ENCODE measurements at regions not wholly inside any gene's neighbourhood (a gene's known extent, or its start where the extent isn't known, plus 50 kb on each side); places are given as distances from the start of the nearest gene placed in this dataset.
"Not testable (repeated sequence)": the region's sequence is repeated elsewhere in the genome, so short reads cannot be mapped to it uniquely, and the experiment has no call there.

DNA sequence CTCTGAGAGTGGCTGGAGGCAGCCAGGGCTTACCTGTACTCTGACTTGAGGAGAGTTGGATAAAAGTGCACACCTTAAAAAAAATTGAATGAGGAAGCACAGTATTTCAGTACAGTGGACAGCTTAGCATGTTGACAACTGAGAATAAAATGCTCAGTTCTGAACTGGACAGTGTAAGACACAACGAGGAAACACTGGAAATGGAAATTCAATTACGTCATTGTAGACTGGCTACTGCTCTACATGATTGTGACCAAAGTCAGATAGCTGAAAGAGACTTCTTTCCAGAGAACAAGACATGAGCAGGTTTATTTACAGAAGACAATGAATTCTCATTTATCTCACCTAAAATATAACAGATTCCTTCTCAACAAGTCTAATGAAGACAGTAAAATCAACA is 100.1 kb downstream of the CCDC74A start:
- H4K8ac ChIP-seq (ENCODE audit: extremely low read depth, insufficient read depth, low read length); H3K4me3 ChIP-seq (ENCODE audit: extremely low read depth in 1 of 4, insufficient read depth in 2 of 4, low read depth in 3 of 4, low read length in 4 of 4); H2BK15ac ChIP-seq (ENCODE audit: low read length); H3K9me3 ChIP-seq (ENCODE audit: insufficient read depth in 2 of 2, low read depth in 1 of 2, low read length in 1 of 2); H2AFZ ChIP-seq (ENCODE audit: low read length); H3K4me2 ChIP-seq (ENCODE audit: insufficient read depth in 1 of 2, low read depth in 2 of 2, low read length in 2 of 2); H3K4me1 ChIP-seq (replicated peaks in 1 of 4; ENCODE audit: control insufficient read depth in 3 of 4, insufficient read depth in 4 of 4, low read length in 3 of 4); H3K9ac ChIP-seq (replicated peaks in 1 of 4; ENCODE audit: extremely low read depth in 1 of 4, low read depth in 3 of 4, low read length in 3 of 4); H3K14ac ChIP-seq (ENCODE audit: insufficient read length); FAIRE-seq; H3K23ac ChIP-seq (ENCODE audit: insufficient read length); POLR2A ChIA-PET (ENCODE audit: partially characterized antibody); CTCF ChIA-PET (ENCODE audit: partially characterized antibody); H3K18ac ChIP-seq (ENCODE audit: extremely low read depth, low read length); H4K91ac ChIP-seq (replicated peaks; ENCODE audit: insufficient read length, low read length); H2BK20ac ChIP-seq (ENCODE audit: low read length); H4K5ac ChIP-seq (ENCODE audit: insufficient read length, low read depth, low read length); H3K27ac ChIP-seq (ENCODE audit: low read depth, low read length); H2BK5ac ChIP-seq (ENCODE audit: low read depth, low read length); H2AK5ac ChIP-seq (ENCODE audit: low read depth, low read length); H3K36me3 ChIP-seq (ENCODE audit: control insufficient read depth in 2 of 4, insufficient read depth in 4 of 4, low read length in 3 of 4); H3K23me2 ChIP-seq (ENCODE audit: low read depth, low read length); H3K79me1 ChIP-seq (ENCODE audit: low read depth, low read length); H3K27me3 ChIP-seq (replicated peaks in 1 of 4; ENCODE audit: control insufficient read depth in 3 of 4, extremely low read depth in 1 of 4, insufficient read depth in 3 of 4, low read length in 3 of 4); H3K79me2 ChIP-seq (ENCODE audit: control insufficient read depth in 1 of 2, insufficient read depth in 2 of 2, low read length in 2 of 2); DNase-seq (ENCODE audit: low read depth in 1 of 2, low spot score in 2 of 2); H4K20me1 ChIP-seq (replicated peaks in 1 of 2; ENCODE audit: control insufficient read depth in 1 of 2, insufficient read depth in 2 of 2, low read length in 2 of 2); H2BK120ac ChIP-seq (replicated peaks; ENCODE audit: low read depth, low read length); H2BK12ac ChIP-seq (ENCODE audit: low read depth, low read length); H3K4ac ChIP-seq (replicated peaks; ENCODE audit: insufficient read length, low read depth, low read length); H3K56ac ChIP-seq (replicated peaks; ENCODE audit: insufficient read length, low read depth, low read length): not testable (repeated sequence)
- WGBS, 2 experiments (ENCODE audit: extremely low coverage in 1 of 2, insufficient coverage in 1 of 2, insufficient read length in 1 of 2, insufficient replicate concordance in 2 of 2, low coverage in 1 of 2, low lambda C conversion rate in 2 of 2, missing lambda C conversion rate in 1 of 2), result 76% methylated on average over 2 of the region's 2 CpGs; no CpG with 5 or more reads in 1 of the 2 experiments

DNA sequence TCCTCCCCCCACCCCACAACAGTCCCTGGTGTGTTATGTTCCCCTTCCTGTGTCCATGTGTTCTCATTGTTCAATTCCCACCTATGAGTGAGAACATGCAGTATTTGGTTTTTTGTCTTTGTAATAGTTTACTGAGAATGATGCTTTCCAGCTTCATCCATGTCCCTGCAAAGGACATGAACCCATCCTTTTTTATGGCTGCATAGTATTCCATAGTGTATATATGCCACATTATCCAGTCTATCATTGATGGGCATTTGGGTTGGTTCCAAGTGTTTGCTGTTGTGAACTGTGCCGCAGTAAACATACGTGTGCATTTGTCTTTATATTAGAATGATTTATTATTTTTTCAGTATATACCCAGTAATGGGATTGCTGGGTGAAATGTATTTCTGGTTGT is 104.0 kb downstream of the CCDC74A start:
- H3K56ac ChIP-seq (replicated peaks; ENCODE audit: insufficient read length, low read depth, low read length); H2BK15ac ChIP-seq (ENCODE audit: low read length); H3K27ac ChIP-seq (ENCODE audit: low read depth, low read length); CTCF ChIA-PET (ENCODE audit: partially characterized antibody); H3K4ac ChIP-seq (replicated peaks; ENCODE audit: insufficient read length, low read depth, low read length); H3K79me2 ChIP-seq (ENCODE audit: control insufficient read depth in 1 of 2, insufficient read depth in 2 of 2, low read length in 2 of 2); POLR2A ChIA-PET (ENCODE audit: partially characterized antibody); H3K18ac ChIP-seq (ENCODE audit: extremely low read depth, low read length); H4K91ac ChIP-seq (replicated peaks; ENCODE audit: insufficient read length, low read length); H3K9ac ChIP-seq (replicated peaks in 1 of 4; ENCODE audit: extremely low read depth in 1 of 4, low read depth in 3 of 4, low read length in 3 of 4); H4K8ac ChIP-seq (ENCODE audit: extremely low read depth, insufficient read depth, low read length); H3K14ac ChIP-seq (ENCODE audit: insufficient read length); H2BK20ac ChIP-seq (ENCODE audit: low read length); H2BK12ac ChIP-seq (ENCODE audit: low read depth, low read length); H2BK120ac ChIP-seq (replicated peaks; ENCODE audit: low read depth, low read length); H4K20me1 ChIP-seq (replicated peaks in 1 of 2; ENCODE audit: control insufficient read depth in 1 of 2, insufficient read depth in 2 of 2, low read length in 2 of 2); DNase-seq (ENCODE audit: low read depth in 1 of 2, low spot score in 2 of 2); H3K9me3 ChIP-seq (ENCODE audit: insufficient read depth in 2 of 2, low read depth in 1 of 2, low read length in 1 of 2); H3K4me3 ChIP-seq (ENCODE audit: extremely low read depth in 1 of 4, insufficient read depth in 2 of 4, low read depth in 3 of 4, low read length in 4 of 4); H2AFZ ChIP-seq (ENCODE audit: low read length); FAIRE-seq; H3K4me2 ChIP-seq (ENCODE audit: insufficient read depth in 1 of 2, low read depth in 2 of 2, low read length in 2 of 2); H4K5ac ChIP-seq (ENCODE audit: insufficient read length, low read depth, low read length); H3K4me1 ChIP-seq (replicated peaks in 1 of 4; ENCODE audit: control insufficient read depth in 3 of 4, insufficient read depth in 4 of 4, low read length in 3 of 4); H2AK5ac ChIP-seq (ENCODE audit: low read depth, low read length); H3K23ac ChIP-seq (ENCODE audit: insufficient read length); H2BK5ac ChIP-seq (ENCODE audit: low read depth, low read length); H3K79me1 ChIP-seq (ENCODE audit: low read depth, low read length); H3K36me3 ChIP-seq (ENCODE audit: control insufficient read depth in 2 of 4, insufficient read depth in 4 of 4, low read length in 3 of 4); H3K27me3 ChIP-seq (replicated peaks in 1 of 4; ENCODE audit: control insufficient read depth in 3 of 4, extremely low read depth in 1 of 4, insufficient read depth in 3 of 4, low read length in 3 of 4); H3K23me2 ChIP-seq (ENCODE audit: low read depth, low read length): not testable (repeated sequence)
- WGBS, 2 experiments (ENCODE audit: extremely low coverage in 1 of 2, insufficient coverage in 1 of 2, insufficient read length in 1 of 2, insufficient replicate concordance in 2 of 2, low coverage in 1 of 2, low lambda C conversion rate in 2 of 2, missing lambda C conversion rate in 1 of 2), result 97% methylated on average over 2 of the region's 2 CpGs; no CpG with 5 or more reads in 1 of the 2 experiments
